SK-N-SH (cell line): ENCODE measurements at regions not wholly inside any gene's neighbourhood (a gene's known extent, or its start where the extent isn't known, plus 50 kb on each side); places are given as distances from the start of the nearest gene placed in this dataset.

Source experiments
- CTCF ChIA-PET: fragments of 300-600, 350-600 bp; formaldehyde crosslinking; extraction: SDS; loops from one replicate; lab custom pipeline; 2021; lab: Yijun Ruan, JAX
- POLR2A ChIA-PET: fragments of 350-600 bp; sonication (Branson Sonifier 250); formaldehyde crosslinking; extraction: SDS; loops from one replicate; lab custom pipeline; 2020; ENCODE audit warnings: antibody characterized with exemption, inconsistent platforms; lab: Yijun Ruan, JAX
- DNase-seq: peaks from one replicate; pipeline ENCODE4 v3.0.0; 2012
- H2AFZ ChIP-seq: fragments of 200-600 bp; sonication (generic); 2 replicates; pipeline ENCODE4 v1.8.1; 2016; ENCODE audit warnings: antibody characterized with exemption, mild to moderate bottlenecking, low read depth
- H3F3A ChIP-seq: fragments of 200-600 bp; sonication (generic); replicated peaks from 2 replicates; pipeline ENCODE3; 2016; ENCODE audit warnings: antibody characterized with exemption, mild to moderate bottlenecking; ENCODE audit not compliant: insufficient read depth
- H3K27ac ChIP-seq, 2 experiments: fragments of 200-500 bp in 1 of 2; fragments of 200-600 bp in 1 of 2; sonication (Bioruptor generic) in 1 of 2; sonication (generic), shearing (Covaris generic) in 1 of 2; 2 replicates each; pipeline versions ENCODE4 v1.5.1 to v1.6.1; 2014 to 2016; ENCODE audit warnings: low read depth in 2 of 2, inconsistent platforms in 1 of 2, low read length in 1 of 2, mild to moderate bottlenecking in 1 of 2, mixed read lengths in 1 of 2
- H3K27me3 ChIP-seq: fragments of 200-600 bp; sonication (generic), shearing (Covaris generic); 2 replicates; pipeline ENCODE4 v1.6.1; 2016; ENCODE audit warnings: mixed run types; ENCODE audit not compliant: insufficient read depth
- H3K36me3 ChIP-seq, 2 experiments: fragments of 200-500 bp in 1 of 2; fragments of 200-600 bp in 1 of 2; sonication (Bioruptor generic) in 1 of 2; sonication (generic) in 1 of 2; replicated peaks in 1 of 2; 2 replicates each; pipeline versions ENCODE3 to v1.5.1; 2014 to 2016; ENCODE audit warnings: low read length in 1 of 2, mild to moderate bottlenecking in 1 of 2; ENCODE audit not compliant: insufficient read depth in 2 of 2, control insufficient read depth in 1 of 2
- H3K4me1 ChIP-seq, 2 experiments: fragments of 200-500 bp in 1 of 2; fragments of 200-600 bp in 1 of 2; sonication (Bioruptor generic) in 1 of 2; sonication (generic), shearing (Covaris generic) in 1 of 2; 2 replicates each; pipeline versions ENCODE4 v1.5.1 to v1.6.1; 2014 to 2016; ENCODE audit warnings: low read depth in 1 of 2, low read length in 1 of 2, mixed run types in 1 of 2; ENCODE audit not compliant: insufficient read depth in 2 of 2, control insufficient read depth in 1 of 2
- H3K4me2 ChIP-seq: fragments of 200-600 bp; sonication (generic), shearing (Covaris generic); 2 replicates; pipeline ENCODE4 v1.6.1; 2017; ENCODE audit warnings: mixed run types
- H3K4me3 ChIP-seq, 2 experiments: fragments of 200-500 bp in 1 of 2; fragments of 200-600 bp in 1 of 2; sonication (Bioruptor generic) in 1 of 2; sonication (generic), shearing (Covaris generic) in 1 of 2; 2 replicates each; pipeline versions ENCODE4 v1.5.1 to v1.8.1; 2014 to 2016; ENCODE audit warnings: low read depth in 2 of 2, inconsistent platforms in 1 of 2, low read length in 1 of 2, mild to moderate bottlenecking in 1 of 2, mixed read lengths in 1 of 2, moderate library complexity in 1 of 2
- H3K79me2 ChIP-seq: fragments of 200-600 bp; sonication (generic); 2 replicates; pipeline ENCODE4 v1.8.1; 2017; ENCODE audit warnings: mild to moderate bottlenecking; ENCODE audit not compliant: insufficient read depth
- H3K9ac ChIP-seq: fragments of 200-600 bp; sonication (generic); 2 replicates; pipeline ENCODE4 v1.6.1; 2017; ENCODE audit warnings: mixed run types
- H3K9me2 ChIP-seq: fragments of 200-600 bp; sonication (generic); 2 replicates; pipeline ENCODE4 v1.6.1; 2017; ENCODE audit warnings: mixed run types
- H3K9me3 ChIP-seq: fragments of 200-600 bp; sonication (generic); 2 replicates; pipeline ENCODE4 v1.6.1; 2017; ENCODE audit warnings: mixed run types, mild to moderate bottlenecking, moderate library complexity
- H4K20me1 ChIP-seq: fragments of 200-600 bp; sonication (generic); 2 replicates; pipeline ENCODE4 v1.6.1; 2017; ENCODE audit warnings: mild to moderate bottlenecking, mixed run types; ENCODE audit not compliant: insufficient read depth
- CHD2 ChIP-seq: fragments of 150-350 bp; IDR thresholded peaks from 2 replicates; pipeline ENCODE4 v1.6.1; 2018; ENCODE audit warnings: low read length; ENCODE audit not compliant: partially characterized antibody
- CTCF ChIP-seq: fragments of 200-600 bp; sonication (generic); IDR thresholded peaks from 2 replicates; pipeline ENCODE4 v1.6.1; 2017; ENCODE audit warnings: antibody characterized with exemption, mild to moderate bottlenecking, moderate library complexity
- EP300 ChIP-seq, 2 experiments: IDR thresholded peaks; 2 replicates each; pipeline versions ENCODE4 v1.4.0 to v1.6.1; 2012; ENCODE audit warnings: borderline replicate concordance in 1 of 2, low read depth in 1 of 2, low read length in 1 of 2
- FOSL2 ChIP-seq: IDR thresholded peaks from 2 replicates; pipeline ENCODE4 v1.4.0; 2012; ENCODE audit warnings: low read depth, mild to moderate bottlenecking, moderate library complexity, borderline replicate concordance
- FOXM1 ChIP-seq: IDR thresholded peaks from 2 replicates; pipeline ENCODE4 v1.4.0; 2012; ENCODE audit warnings: low read depth, mild to moderate bottlenecking
- MXI1 ChIP-seq: IDR thresholded peaks from 2 replicates; pipeline ENCODE4 v1.6.1; 2012; ENCODE audit warnings: mild to moderate bottlenecking, low read depth, low read length, improper control_type of control experiment
- PBX3 ChIP-seq: IDR thresholded peaks from 2 replicates; pipeline ENCODE4; 2012
- POLR2AphosphoS5 ChIP-seq: IDR thresholded peaks from 2 replicates; pipeline ENCODE4 v1.6.1; 2012; ENCODE audit warnings: low read depth, low read length
- RFX5 ChIP-seq: IDR thresholded peaks from 2 replicates; pipeline ENCODE4 v1.6.1; 2012; ENCODE audit warnings: mild to moderate bottlenecking, improper control_type of control experiment, low read length
- RXRA ChIP-seq: IDR thresholded peaks from 2 replicates; pipeline ENCODE4 v1.4.0; 2012; ENCODE audit warnings: low read depth, mild to moderate bottlenecking, borderline replicate concordance
- SMC3 ChIP-seq: IDR thresholded peaks from 2 replicates; pipeline ENCODE4 v1.6.1; 2012; ENCODE audit warnings: low read depth, low read length, improper control_type of control experiment
- TCF12 ChIP-seq: IDR thresholded peaks from 2 replicates; pipeline ENCODE4 v1.4.0; 2012
- TEAD4 ChIP-seq: IDR thresholded peaks from 2 replicates; pipeline ENCODE4 v1.4.0; 2012; ENCODE audit warnings: mild to moderate bottlenecking, borderline replicate concordance; ENCODE audit not compliant: insufficient read depth
- USF1 ChIP-seq: IDR thresholded peaks from 2 replicates; pipeline ENCODE4 v1.4.0; 2012; ENCODE audit warnings: low read depth, borderline replicate concordance
- ZBTB33 ChIP-seq: IDR thresholded peaks from 2 replicates; pipeline ENCODE4 v1.4.0; 2012; ENCODE audit warnings: low read depth, borderline replicate concordance
- WGBS: methylation state at CpG from one replicate; pipeline ENCODE4 v1.1.6; 2017; ENCODE audit warnings: low lambda C conversion rate; 5-methylcytosine and 5-hydroxymethylcytosine counted together

- TF ChIP-seq ZBTB33, result no peak
- no peak for TF ChIP-seq CHD2
- TF ChIP-seq FOXM1, result no peak
- TF ChIP-seq POLR2AphosphoS5, result no peak
- no peak for TF ChIP-seq SMC3
- TF ChIP-seq TEAD4, result no peak
- TF ChIP-seq EP300 (IDR thresholded peaks at IDR 0.05; ENCODE audit: borderline replicate concordance in 1 of 2, low read depth in 1 of 2, low read length in 1 of 2), result no peak
- TF ChIP-seq FOSL2, result no peak
- no peak for TF ChIP-seq PBX3
- TF ChIP-seq RXRA, result no peak
- TF ChIP-seq RFX5, result no peak
- TF ChIP-seq CTCF, result no peak
Measured at GRCh38 chr5:2261004-2261703, 378.4 kb upstream of the IRX4 start (continued).

- Histone ChIP-seq H3K79me2 (no peaks in the 10 kb centered on the region), H3K4me2 (no peak overlapping the region), H3K27ac (no peak overlapping the region), H3F3A (no peaks in the 10 kb centered on the region), H4K20me1 (no peaks in the 10 kb centered on the region), H3K27me3 (peaks cover 29% of the 10 kb centered on the region; the same call in 1 of the 2 replicates), H3K4me3 (no peak overlapping the region), H3K9me2 (no peaks in the 10 kb centered on the region), H3K9me3 (no peaks in the 10 kb centered on the region), H3K4me1 (no peaks in the 10 kb centered on the region), H2AFZ (no peak overlapping the region), H3K36me3 (no peaks in the 10 kb centered on the region), H3K9ac (no peak overlapping the region)
- ChIA-PET CTCF (no interaction called here), POLR2A (no interaction called here)
- no peak for DNase-seq
- TF ChIP-seq FOSL2 (no peak), USF1 (no peak), MXI1 (no peak), PBX3 (no peak), TCF12 (no peak), RXRA (no peak), CHD2 (no peak)
- WGBS, result 4% methylated on average over 13 of the region's 23 CpGs
Measured at GRCh38 chr5:2260211-2261003, 377.7 kb upstream of the IRX4 start.
